GM21528 (cell line): ENCODE measurements at regions not wholly inside any gene's neighbourhood (a gene's known extent, or its start where the extent isn't known, plus 50 kb on each side); places are given as distances from the start of the nearest gene placed in this dataset.

Experiments
- ATAC-seq: cut with Tn5 transposase; IDR thresholded peaks from one replicate; pipeline ENCODE4 v1.9.1; 2021; ENCODE audit warnings: mild to moderate bottlenecking, moderate library complexity; ENCODE audit not compliant: unreplicated experiment, low FRiP score

GRCh38 chr3:194215392-194215791 is 79.4 kb downstream of the HES1 start:
- no peak for ATAC-seq

DNA sequence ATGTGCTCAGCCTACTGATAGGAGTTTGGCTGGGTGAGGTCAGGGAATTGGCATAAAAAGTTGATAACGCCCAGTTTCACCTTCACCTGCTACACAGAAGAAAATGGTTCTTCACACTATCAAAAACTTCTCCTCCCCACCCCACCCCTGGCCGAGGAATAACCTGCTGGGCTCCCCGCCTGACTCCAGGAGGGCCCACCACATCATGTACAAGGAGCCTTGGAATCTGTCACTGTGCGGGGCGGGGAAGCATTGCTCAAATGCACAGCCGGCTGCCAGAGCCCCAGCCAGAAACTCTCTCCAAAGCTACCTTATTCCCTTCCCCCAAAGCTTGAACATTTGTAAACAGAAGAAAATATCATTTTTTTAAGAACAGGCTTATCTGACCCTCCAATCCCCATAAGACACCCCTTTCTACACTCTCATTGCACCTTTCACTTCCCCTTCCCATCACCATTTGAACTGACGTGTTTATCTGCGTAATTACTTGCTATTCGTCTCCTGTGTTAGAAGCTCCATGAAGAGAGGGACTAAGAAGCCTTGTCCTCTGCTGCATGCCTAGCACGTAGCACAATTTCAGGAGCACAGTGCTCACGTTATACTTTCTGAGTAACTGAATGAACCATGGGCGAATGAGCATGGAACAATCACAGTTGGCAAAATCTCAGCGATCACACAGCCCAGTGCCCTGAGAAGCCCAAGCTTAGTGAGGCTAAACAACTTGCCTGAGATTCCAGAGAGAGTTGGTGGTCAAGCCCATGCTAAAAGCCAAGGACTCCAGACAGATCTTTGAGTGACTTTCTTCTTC is 82.9 kb downstream of the HES1 start:
- ATAC-seq, result no peak

- ATAC-seq, result no peak
Observed at GRCh38 chr3:194219826-194220410, 84.0 kb downstream of the HES1 start.

- no peak for ATAC-seq
Observed at GRCh38 chr3:194220901-194221326, 85.0 kb downstream of the HES1 start.

DNA sequence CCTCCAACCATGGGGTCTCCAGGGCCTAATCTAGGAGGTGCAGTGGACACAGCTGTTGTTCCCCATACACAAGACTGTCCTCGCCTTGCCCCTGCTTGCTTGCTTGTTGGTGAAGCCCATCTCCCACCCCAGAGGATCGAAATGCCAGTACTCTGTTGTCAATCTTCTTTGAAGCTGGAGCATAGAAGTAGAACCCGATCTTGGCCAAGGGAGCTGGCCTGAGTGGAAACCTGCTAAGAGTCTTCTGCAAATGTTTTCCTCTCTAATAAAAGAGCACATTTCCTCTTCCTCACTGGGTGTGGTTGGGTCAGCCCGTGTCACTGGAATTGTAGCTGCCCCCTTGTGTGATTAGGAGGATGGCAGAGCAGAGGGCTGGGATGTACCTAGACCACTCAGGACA is 85.4 kb downstream of the HES1 start:
- no peak for ATAC-seq

DNA sequence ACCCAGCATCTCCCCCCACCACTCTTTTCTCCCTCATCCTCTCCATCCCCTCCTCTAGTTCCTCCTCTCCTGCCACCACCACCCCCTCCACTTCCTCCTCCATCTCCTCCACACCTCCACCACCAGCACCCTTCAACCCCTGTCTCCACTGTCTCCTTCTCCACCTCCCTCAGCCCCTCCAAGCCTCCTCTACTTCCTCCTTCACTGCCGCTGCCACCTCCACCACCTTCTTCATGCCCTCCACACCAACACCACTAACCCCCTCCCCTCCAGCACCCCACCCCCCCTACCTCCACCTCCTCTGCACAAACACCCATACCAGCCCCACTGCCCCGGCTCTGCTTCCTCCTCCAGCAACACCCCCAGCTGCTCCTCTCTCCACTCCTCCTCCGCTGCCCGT is 88.0 kb downstream of the HES1 start:
- ATAC-seq, result no peak

DNA sequence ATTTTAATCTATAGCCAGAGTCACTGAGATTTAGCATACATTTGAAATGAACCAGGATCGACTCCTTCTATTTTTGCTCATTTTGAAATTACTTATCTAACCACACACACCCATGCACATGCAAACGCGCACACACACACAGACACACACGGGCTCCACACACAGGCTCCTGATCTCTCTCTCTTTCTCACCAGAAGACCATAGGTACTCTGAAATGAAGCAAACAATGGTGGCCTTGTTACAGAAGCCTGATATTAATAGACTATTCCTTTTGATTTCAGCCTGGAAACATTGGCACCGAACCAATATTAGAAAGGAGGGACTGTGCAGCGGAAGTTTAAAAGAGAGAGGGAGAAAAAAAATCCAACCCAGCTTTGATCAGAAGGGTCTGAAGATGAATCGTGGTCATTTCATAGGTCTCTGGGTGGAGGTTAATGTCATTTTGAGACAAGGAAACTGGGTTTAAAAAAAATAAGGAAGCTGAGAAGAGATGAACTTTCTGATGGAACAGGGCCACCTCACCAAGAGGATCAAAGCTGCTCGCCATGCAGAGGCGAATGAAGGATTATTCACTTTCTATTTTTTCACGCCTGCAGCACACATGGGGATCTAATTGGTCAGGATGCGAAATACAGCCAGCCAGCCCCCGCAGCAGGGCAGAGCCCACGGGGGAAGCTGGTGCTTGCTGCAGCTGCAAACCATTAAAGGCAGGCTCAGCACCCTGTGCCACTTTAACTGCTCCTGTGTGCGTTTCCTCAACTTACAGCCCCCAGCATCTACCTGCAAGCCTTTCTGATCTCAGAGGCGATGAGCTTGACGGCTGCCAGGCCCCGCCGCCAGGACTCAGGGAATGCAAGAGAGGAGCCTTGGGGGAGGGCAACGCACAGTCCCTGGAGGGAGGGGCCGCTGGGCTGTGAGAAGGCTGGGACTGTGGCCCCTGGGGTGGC is 88.8 kb downstream of the HES1 start:
- no peak for ATAC-seq

- ATAC-seq, result no peak
Observed at GRCh38 chr3:194225418-194225812, 89.5 kb downstream of the HES1 start.

DNA sequence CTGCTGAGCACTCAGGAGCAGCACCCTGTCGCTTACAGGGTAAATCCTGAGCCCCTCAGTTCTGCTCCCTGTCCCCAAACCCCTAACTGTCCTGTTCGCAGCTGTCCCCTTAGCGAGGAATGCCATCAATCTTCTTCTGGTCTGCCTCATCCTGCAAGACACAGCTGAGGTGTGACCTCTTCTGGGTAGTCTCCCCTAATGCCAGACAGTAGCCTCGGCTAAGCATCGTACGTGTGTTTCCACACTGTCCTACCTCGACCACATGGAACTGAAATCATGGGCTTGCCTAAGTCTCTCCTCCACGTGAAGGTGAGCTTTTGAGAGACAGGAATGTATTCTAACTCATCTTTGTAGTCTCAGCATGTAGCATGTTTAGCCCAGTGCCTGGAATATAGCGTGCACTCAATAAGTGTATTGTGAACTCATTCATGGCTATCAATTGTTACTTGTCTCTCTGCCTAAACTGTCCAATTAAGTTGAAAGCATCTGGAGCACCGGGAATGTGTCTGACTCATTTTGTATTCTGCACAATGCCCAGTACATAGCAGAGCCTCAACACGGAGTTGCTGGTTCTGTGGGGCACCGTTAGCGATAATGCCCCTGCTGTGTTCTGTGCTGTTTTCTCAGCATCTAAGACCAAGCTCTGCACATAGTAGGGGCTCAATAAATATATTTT is 90.2 kb downstream of the HES1 start:
- ATAC-seq, result no peak

- no peak for ATAC-seq
Observed at GRCh38 chr3:194231929-194232832, 96.2 kb downstream of the HES1 start.

DNA sequence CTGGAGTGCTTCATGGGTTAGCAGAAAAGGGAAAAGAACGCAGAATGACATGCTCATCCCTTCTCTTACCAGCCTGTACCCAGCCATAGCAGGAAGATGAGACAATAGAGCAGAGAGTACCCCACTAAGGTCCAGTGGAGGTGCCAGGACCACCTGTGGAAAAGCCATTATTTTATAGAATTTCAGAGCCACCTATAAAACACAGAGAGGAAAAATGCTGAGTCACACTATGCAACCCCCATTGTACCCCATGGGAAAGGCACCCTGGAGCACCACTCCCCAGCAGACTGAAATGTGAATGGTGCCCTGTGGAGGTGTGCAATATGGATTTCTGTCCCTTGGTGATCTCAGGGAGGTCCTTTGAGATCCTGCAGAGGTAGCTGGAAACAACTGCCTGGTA is 97.2 kb downstream of the HES1 start:
- ATAC-seq, result no peak

DNA sequence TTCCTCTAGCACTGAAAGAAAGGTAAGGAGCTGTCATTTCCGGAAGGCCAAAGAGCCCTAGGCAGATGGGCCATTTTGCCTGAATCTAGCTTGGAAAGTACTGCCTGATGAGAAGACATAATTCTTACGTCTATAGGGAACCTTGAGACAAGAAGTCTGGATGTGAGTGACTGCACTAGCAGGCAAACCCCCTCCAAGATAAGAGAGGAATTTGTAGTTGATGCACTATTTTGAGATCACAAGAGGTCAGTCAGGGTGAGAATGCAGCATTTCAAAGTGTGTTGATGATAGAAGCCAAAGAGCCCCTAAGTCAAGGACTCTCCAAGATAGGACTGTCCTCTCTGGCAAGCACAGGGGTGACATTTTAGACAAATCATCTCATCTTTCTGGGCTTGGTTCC is 99.2 kb downstream of the HES1 start:
- ATAC-seq, result no peak

- no peak for ATAC-seq
Observed at GRCh38 chr3:194237110-194237509, 101.2 kb downstream of the HES1 start.

- ATAC-seq, result no peak
Observed at GRCh38 chr3:194240766-194241165, 104.8 kb downstream of the HES1 start.

- no peak for ATAC-seq
Observed at GRCh38 chr3:194243172-194243837, 107.4 kb downstream of the HES1 start.

DNA sequence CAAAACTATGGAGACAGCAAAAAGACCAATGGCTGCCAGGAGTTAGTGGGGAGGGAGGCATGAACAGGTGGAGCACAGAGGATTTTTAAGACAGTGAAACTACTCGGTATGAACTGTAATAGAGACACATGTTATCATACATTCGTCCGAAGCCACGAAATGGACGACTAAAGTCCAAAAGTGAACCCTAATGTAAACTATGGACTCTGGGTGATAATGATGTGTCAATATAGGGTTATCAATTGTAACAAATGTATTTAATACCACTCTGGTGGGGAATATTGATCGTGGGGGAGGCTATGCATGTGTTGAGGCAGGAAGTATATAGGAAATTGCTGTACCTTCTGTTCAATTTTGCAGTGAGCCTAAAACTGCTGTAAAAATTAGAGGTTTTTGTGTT is 107.0 kb downstream of the CPN2 start:
- no peak for ATAC-seq

- ATAC-seq, result no peak
Observed at GRCh38 chr3:194245474-194245873, 105.7 kb downstream of the CPN2 start.

DNA sequence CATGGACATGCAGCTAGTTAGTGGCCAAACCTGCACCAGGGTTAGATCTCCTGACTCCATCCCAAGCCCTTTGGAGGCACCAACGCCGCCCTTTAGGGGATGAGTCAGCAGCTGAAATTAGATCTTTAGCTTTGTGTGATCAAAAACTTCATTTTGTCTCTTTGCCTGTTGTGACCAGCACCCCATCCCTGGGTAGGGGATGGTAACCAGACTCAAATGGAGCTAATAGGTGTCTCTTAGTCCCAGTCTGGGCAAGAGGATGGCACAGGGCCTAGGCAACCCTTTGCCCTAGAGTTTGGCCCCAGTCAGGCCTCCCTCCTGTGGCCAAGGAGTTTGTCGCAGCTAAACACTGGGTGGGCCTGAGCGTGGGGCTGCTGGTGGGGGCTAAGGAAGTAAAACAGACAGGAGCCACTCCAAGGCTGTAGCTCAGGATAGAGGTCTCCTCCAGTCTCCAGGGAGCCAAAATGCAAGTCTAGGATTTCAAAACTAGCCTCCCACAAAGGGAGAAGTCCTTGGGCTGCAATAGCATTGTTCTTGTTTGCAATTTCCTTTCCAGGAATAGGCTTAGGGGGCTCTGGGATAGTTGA is 105.1 kb downstream of the CPN2 start:
- ATAC-seq, result no peak
